HEK293T (cell line): ENCODE measurements at regions not wholly inside any gene's neighbourhood (a gene's known extent, or its start where the extent isn't known, plus 50 kb on each side); places are given as distances from the start of the nearest gene placed in this dataset.

ENCODE experiments used
- BHLHE40 ChIP-seq: fragments of 450-650 bp; IDR thresholded peaks from 2 replicates; pipeline ENCODE4 v1.6.1; 2016; ENCODE audit warnings: mild to moderate bottlenecking, moderate library complexity, borderline replicate concordance
- FOXA1 ChIP-seq: fragments of 450-650 bp; IDR thresholded peaks from 2 replicates; pipeline ENCODE4 v1.6.1; 2016; ENCODE audit warnings: mild to moderate bottlenecking
- FOXM1 ChIP-seq: fragments of 450-650 bp; IDR thresholded peaks from 2 replicates; pipeline ENCODE4 v1.6.1; 2017; ENCODE audit warnings: mild to moderate bottlenecking, borderline replicate concordance
- L3MBTL2 ChIP-seq: fragments of 450-650 bp; conservative IDR thresholded peaks from 2 replicates; pipeline ENCODE4 v1.6.1; 2016; ENCODE audit warnings: mild to moderate bottlenecking
- LEF1 ChIP-seq: fragments of 450-650 bp; IDR thresholded peaks from 2 replicates; pipeline ENCODE4 v1.6.1; 2017; ENCODE audit warnings: mild to moderate bottlenecking, borderline replicate concordance
- NFRKB ChIP-seq: fragments of 450-650 bp; IDR thresholded peaks from 2 replicates; pipeline ENCODE4 v1.6.1; 2016; ENCODE audit warnings: mild to moderate bottlenecking, moderate library complexity
- SP1 ChIP-seq: fragments of 450-650 bp; IDR thresholded peaks from 2 replicates; pipeline ENCODE4 v1.6.1; 2017
- SUZ12 ChIP-seq: fragments of 450-650 bp; IDR thresholded peaks from 2 replicates; pipeline ENCODE4 v1.6.1; 2016; ENCODE audit warnings: mild to moderate bottlenecking

GRCh38 chr2:144937066-144937465, 417.1 kb upstream of the ZEB2 start:
- no peak for TF ChIP-seq NFRKB
- no peak for TF ChIP-seq SP1
- TF ChIP-seq FOXA1: no peak
- TF ChIP-seq BHLHE40: no peak
- no peak for TF ChIP-seq SUZ12
- TF ChIP-seq FOXM1: no peak
- TF ChIP-seq L3MBTL2: no peak
- TF ChIP-seq LEF1: no peak
